HG02938 (cell line): ENCODE measurements at regions not wholly inside any gene's neighbourhood (a gene's known extent, or its start where the extent isn't known, plus 50 kb on each side); places are given as distances from the start of the nearest gene placed in this dataset.

Source experiments
- ATAC-seq: cut with Tn5 transposase; IDR thresholded peaks from one replicate; pipeline ENCODE4 v1.9.1; 2021; ENCODE audit warnings: mild to moderate bottlenecking, moderate library complexity; ENCODE audit not compliant: unreplicated experiment

- no peak for ATAC-seq
Measured at GRCh38 chr18:38307914-38308313, 742.3 kb upstream of the CELF4 start.

- ATAC-seq, result no peak
Measured at GRCh38 chr18:38305961-38306360, 740.4 kb upstream of the CELF4 start.

GRCh38 chr18:38301621-38302020 lies 736.0 kb upstream of the CELF4 start:
- ATAC-seq, result no peak

- no peak for ATAC-seq
Measured at GRCh38 chr18:38297910-38298309, 732.3 kb upstream of the CELF4 start.

GRCh38 chr18:38290229-38290628 lies 724.6 kb upstream of the CELF4 start:
- no peak for ATAC-seq

GRCh38 chr18:38284972-38285371 lies 719.4 kb upstream of the CELF4 start:
- no peak for ATAC-seq

- no peak for ATAC-seq
Measured at GRCh38 chr18:38263066-38263465, 697.5 kb upstream of the CELF4 start.

GRCh38 chr18:38262661-38263060 lies 697.1 kb upstream of the CELF4 start:
- no peak for ATAC-seq

- ATAC-seq, result no peak
Measured at GRCh38 chr18:38257661-38258060, 692.1 kb upstream of the CELF4 start.

- no peak for ATAC-seq
Measured at GRCh38 chr18:38256366-38256765, 690.8 kb upstream of the CELF4 start.

- ATAC-seq, result no peak
Measured at GRCh38 chr18:38250971-38251370, 685.4 kb upstream of the CELF4 start.

- ATAC-seq, result no peak
Measured at GRCh38 chr18:38244480-38244879, 678.9 kb upstream of the CELF4 start.

- no peak for ATAC-seq
Measured at GRCh38 chr18:38243291-38243690, 677.7 kb upstream of the CELF4 start.

- no peak for ATAC-seq
Measured at GRCh38 chr18:38241736-38242135, 676.1 kb upstream of the CELF4 start.

- no peak for ATAC-seq
Measured at GRCh38 chr18:38241216-38241615, 675.6 kb upstream of the CELF4 start.

GRCh38 chr18:38239606-38240005 lies 674.0 kb upstream of the CELF4 start:
- no peak for ATAC-seq

GRCh38 chr18:38237796-38238195 lies 672.2 kb upstream of the CELF4 start:
- no peak for ATAC-seq

GRCh38 chr18:38221476-38222100 lies 656.0 kb upstream of the CELF4 start:
- ATAC-seq, result no peak

- no peak for ATAC-seq
Measured at GRCh38 chr18:38198956-38199355, 633.4 kb upstream of the CELF4 start.

GRCh38 chr18:38198526-38198925 lies 632.9 kb upstream of the CELF4 start:
- no peak for ATAC-seq

GRCh38 chr18:38186491-38186890 lies 620.9 kb upstream of the CELF4 start:
- ATAC-seq, result no peak

GRCh38 chr18:38174594-38174993 lies 609.0 kb upstream of the CELF4 start:
- ATAC-seq, result no peak

GRCh38 chr18:38174173-38174572 lies 608.6 kb upstream of the CELF4 start:
- ATAC-seq, result no peak
